Liver (tissue), 8 donors: ENCODE measurements at regions not wholly inside any gene's neighbourhood (a gene's known extent, or its start where the extent isn't known, plus 50 kb on each side); places are given as distances from the start of the nearest gene placed in this dataset.

Experiments used
- DNase-seq: peaks from one replicate; pipeline ENCODE4 v3.0.0-alpha.2; 2017; ENCODE audit warnings: low spot score
- H3K27ac ChIP-seq, 2 donors: one replicate each; pipeline ENCODE4 v1.7.0; 2013; ENCODE audit warnings: inconsistent platforms in 2 of 2, low read length in 2 of 2, control low read depth in 1 of 2, low read depth in 1 of 2, mild to moderate bottlenecking in 1 of 2
- H3K27me3 ChIP-seq, 4 donors: one replicate each; pipeline versions ENCODE4 v1.6.1 to v1.7.0; 2013; ENCODE audit warnings: low read length in 3 of 4, inconsistent platforms in 1 of 4, mild to moderate bottlenecking in 1 of 4, moderate library complexity in 1 of 4; ENCODE audit not compliant: control insufficient read depth in 4 of 4, insufficient read depth in 4 of 4
- H3K36me3 ChIP-seq, 4 donors: one replicate each; pipeline versions ENCODE4 v1.6.1 to v1.7.0; 2013; ENCODE audit warnings: low read length in 3 of 4, mild to moderate bottlenecking in 3 of 4, low read depth in 1 of 4, moderate library complexity in 1 of 4; ENCODE audit not compliant: control insufficient read depth in 4 of 4, insufficient read depth in 3 of 4
- H3K4me1 ChIP-seq, 4 donors: one replicate each; pipeline versions ENCODE4 v1.6.1 to v1.7.0; 2013; ENCODE audit warnings: low read length in 3 of 4, mild to moderate bottlenecking in 3 of 4, moderate library complexity in 1 of 4; ENCODE audit not compliant: control insufficient read depth in 4 of 4, insufficient read depth in 4 of 4
- H3K4me3 ChIP-seq, 3 donors: one replicate each; pipeline versions ENCODE4 v1.6.1 to v1.7.0; 2013; ENCODE audit warnings: low read length in 3 of 3, control low read depth in 1 of 3, low read depth in 1 of 3, mild to moderate bottlenecking in 1 of 3
- H3K9ac ChIP-seq, 2 donors: one replicate each; pipeline ENCODE4 v1.7.0; 2013; ENCODE audit warnings: low read length in 2 of 2, mild to moderate bottlenecking in 2 of 2, moderate library complexity in 2 of 2, control low read depth in 1 of 2, low read depth in 1 of 2
- H3K9me3 ChIP-seq, 4 donors: one replicate each; pipeline versions ENCODE4 v1.6.1 to v1.7.0; 2013; ENCODE audit warnings: low read length in 3 of 4; ENCODE audit not compliant: control insufficient read depth in 4 of 4
- EGR1 ChIP-seq, 2 donors: IDR thresholded peaks; 2 replicates each; pipeline ENCODE4 v1.6.1; 2016 to 2018; ENCODE audit warnings: antibody characterized with exemption in 2 of 2, low read depth in 2 of 2
- FOXA1 ChIP-seq: IDR thresholded peaks from 2 replicates; pipeline ENCODE4 v1.6.1; 2016; ENCODE audit warnings: antibody characterized with exemption
- FOXA2 ChIP-seq: IDR thresholded peaks from 2 replicates; pipeline ENCODE4 v1.6.1; 2016; ENCODE audit warnings: antibody characterized with exemption
- GABPA ChIP-seq, 2 donors: IDR thresholded peaks in 1 of 2; conservative IDR thresholded peaks in 1 of 2; 2 replicates each; pipeline ENCODE4 v1.6.1; 2016; ENCODE audit warnings: antibody characterized with exemption in 2 of 2, mild to moderate bottlenecking in 1 of 2, moderate library complexity in 1 of 2
- HNF4G ChIP-seq: IDR thresholded peaks from 2 replicates; pipeline ENCODE4 v1.6.1; 2016; ENCODE audit warnings: antibody characterized with exemption
- NR2F2 ChIP-seq: IDR thresholded peaks from 2 replicates; pipeline ENCODE4 v1.6.1; 2016; ENCODE audit warnings: antibody characterized with exemption
- RAD21 ChIP-seq, 2 donors: IDR thresholded peaks; 2 replicates each; pipeline ENCODE4 v1.6.1; 2016; ENCODE audit warnings: antibody characterized with exemption in 2 of 2, mild to moderate bottlenecking in 2 of 2
- RXRA ChIP-seq, 2 donors: IDR thresholded peaks; 2 replicates each; pipeline ENCODE4 v1.6.1; 2017 to 2018; ENCODE audit warnings: antibody characterized with exemption in 2 of 2, mild to moderate bottlenecking in 1 of 2
- SP1 ChIP-seq: IDR thresholded peaks from 2 replicates; pipeline ENCODE4 v1.6.1; 2018; ENCODE audit warnings: antibody characterized with exemption, mild to moderate bottlenecking
- TAF1 ChIP-seq: conservative IDR thresholded peaks from 2 replicates; pipeline ENCODE4 v1.6.1; 2016; ENCODE audit warnings: antibody characterized with exemption, mild to moderate bottlenecking
- WGBS: extraction: QIAGEN DNeasy Blood & Tissue Kit; methylation state at CpG from one replicate; pipeline ENCODE4 v1.1.7; 2013; 5-methylcytosine and 5-hydroxymethylcytosine counted together
- TF ChIP-seq, protein P1 (sequence below): IDR thresholded peaks from 2 replicates; pipeline ENCODE4 v1.6.1; 2016; ENCODE audit warnings: antibody characterized with exemption
- TF ChIP-seq, protein P2 (sequence below): IDR thresholded peaks from 2 replicates; pipeline ENCODE4 v1.6.1; 2016; ENCODE audit warnings: antibody characterized with exemption
- TF ChIP-seq, protein P3 (sequence below): IDR thresholded peaks from 2 replicates; pipeline ENCODE4 v1.6.1; 2016; ENCODE audit warnings: antibody characterized with exemption
- TF ChIP-seq, protein P4 (sequence below): IDR thresholded peaks from 2 replicates; pipeline ENCODE4 v1.6.1; 2016; ENCODE audit warnings: antibody characterized with exemption, mild to moderate bottlenecking
- TF ChIP-seq, protein P5 (sequence below): fragments of 150-350 bp; IDR thresholded peaks from 2 replicates; pipeline ENCODE4 v1.5.1; 2017; ENCODE audit warnings: improper control_type of control experiment, low read depth, low read length; ENCODE audit not compliant: missing input control
- donor health status: healthy.
- donor health status: healthy.
- donor health status: healthy.
- donor health status: healthy.
- donor health status: healthy.

DNA sequence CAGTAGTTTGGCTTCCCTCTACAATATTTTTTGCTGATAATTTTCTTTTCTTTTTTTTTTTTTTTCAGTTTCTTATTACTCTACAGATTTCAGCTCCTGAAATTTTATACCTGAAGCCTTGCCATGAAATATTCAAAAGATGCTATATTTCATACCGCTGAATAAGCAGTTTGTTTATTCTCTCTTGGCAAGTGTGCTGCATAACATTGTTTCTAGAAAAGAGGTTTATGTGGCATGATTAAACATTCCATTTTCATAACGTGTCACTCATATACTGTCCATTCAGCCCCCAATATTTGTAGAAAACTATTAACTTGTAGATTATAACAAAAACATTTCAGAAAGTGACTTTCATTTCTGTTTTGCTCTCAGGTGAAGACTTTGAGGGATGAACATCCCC lies 174.4 kb upstream of the NOX3 start:
- 78% methylated on average over 2 of the region's 2 CpGs for WGBS
- TF ChIP-seq FOXA1 (no peak), GABPA (IDR thresholded peaks at IDR 0.05 in 1 of 2, conservative IDR thresholded peaks at IDR 0.05 in 1 of 2) (no peak), SP1 (no peak), TAF1 (no peak), FOXA2 (no peak), NR2F2 (no peak), RAD21 (IDR thresholded peaks at IDR 0.05) (no peak)
- TF ChIP-seq, protein P1, sequence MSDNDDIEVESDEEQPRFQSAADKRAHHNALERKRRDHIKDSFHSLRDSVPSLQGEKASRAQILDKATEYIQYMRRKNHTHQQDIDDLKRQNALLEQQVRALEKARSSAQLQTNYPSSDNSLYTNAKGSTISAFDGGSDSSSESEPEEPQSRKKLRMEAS = no peak
- TF ChIP-seq, protein P2, sequence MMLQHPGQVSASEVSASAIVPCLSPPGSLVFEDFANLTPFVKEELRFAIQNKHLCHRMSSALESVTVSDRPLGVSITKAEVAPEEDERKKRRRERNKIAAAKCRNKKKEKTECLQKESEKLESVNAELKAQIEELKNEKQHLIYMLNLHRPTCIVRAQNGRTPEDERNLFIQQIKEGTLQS = no peak
- TF ChIP-seq, protein P3, sequence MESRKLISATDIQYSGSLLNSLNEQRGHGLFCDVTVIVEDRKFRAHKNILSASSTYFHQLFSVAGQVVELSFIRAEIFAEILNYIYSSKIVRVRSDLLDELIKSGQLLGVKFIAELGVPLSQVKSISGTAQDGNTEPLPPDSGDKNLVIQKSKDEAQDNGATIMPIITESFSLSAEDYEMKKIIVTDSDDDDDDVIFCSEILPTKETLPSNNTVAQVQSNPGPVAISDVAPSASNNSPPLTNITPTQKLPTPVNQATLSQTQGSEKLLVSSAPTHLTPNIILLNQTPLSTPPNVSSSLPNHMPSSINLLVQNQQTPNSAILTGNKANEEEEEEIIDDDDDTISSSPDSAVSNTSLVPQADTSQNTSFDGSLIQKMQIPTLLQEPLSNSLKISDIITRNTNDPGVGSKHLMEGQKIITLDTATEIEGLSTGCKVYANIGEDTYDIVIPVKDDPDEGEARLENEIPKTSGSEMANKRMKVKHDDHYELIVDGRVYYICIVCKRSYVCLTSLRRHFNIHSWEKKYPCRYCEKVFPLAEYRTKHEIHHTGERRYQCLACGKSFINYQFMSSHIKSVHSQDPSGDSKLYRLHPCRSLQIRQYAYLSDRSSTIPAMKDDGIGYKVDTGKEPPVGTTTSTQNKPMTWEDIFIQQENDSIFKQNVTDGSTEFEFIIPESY = no peak
- no peak for DNase-seq

DNA sequence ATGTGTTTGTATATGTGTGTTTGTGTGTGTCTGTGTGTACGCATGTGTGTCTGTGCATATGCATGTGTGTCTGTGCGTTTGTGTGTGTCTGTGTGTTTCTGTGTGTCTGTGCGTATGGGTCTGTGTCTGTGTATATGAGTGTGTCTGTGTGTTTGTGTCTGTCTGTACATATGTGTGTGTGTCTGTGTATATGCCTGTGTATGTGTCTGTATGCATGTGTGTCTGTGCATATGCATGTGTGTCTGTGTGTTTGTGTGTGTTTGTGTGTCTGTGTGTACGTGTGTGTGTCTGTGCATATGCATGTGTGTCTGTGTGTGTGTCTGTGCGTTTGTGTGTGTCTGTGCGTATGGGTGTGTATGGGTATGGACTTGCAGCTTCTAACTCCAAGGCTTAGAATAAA lies 174.0 kb upstream of the NOX3 start:
- Histone ChIP-seq H3K36me3 (no peaks in the 10 kb centered on the region), H3K27me3 (no peaks in the 10 kb centered on the region), H3K4me3 (no peak overlapping the region), H3K9me3 (peaks cover 0 to 2% (median 0%) of the 10 kb centered on the region in 4 donors), H3K4me1 (no peaks in the 10 kb centered on the region), H3K9ac (no peak overlapping the region), H3K27ac (no peak overlapping the region)
- 59% methylated on average over 6 of the region's 6 CpGs for WGBS
- no peak for TF ChIP-seq EGR1 (IDR thresholded peaks at IDR 0.05; ENCODE audit: low read depth in 2 of 2)
- TF ChIP-seq NR2F2 = no peak
- TF ChIP-seq, protein P1 = no peak
- TF ChIP-seq, protein P4, sequence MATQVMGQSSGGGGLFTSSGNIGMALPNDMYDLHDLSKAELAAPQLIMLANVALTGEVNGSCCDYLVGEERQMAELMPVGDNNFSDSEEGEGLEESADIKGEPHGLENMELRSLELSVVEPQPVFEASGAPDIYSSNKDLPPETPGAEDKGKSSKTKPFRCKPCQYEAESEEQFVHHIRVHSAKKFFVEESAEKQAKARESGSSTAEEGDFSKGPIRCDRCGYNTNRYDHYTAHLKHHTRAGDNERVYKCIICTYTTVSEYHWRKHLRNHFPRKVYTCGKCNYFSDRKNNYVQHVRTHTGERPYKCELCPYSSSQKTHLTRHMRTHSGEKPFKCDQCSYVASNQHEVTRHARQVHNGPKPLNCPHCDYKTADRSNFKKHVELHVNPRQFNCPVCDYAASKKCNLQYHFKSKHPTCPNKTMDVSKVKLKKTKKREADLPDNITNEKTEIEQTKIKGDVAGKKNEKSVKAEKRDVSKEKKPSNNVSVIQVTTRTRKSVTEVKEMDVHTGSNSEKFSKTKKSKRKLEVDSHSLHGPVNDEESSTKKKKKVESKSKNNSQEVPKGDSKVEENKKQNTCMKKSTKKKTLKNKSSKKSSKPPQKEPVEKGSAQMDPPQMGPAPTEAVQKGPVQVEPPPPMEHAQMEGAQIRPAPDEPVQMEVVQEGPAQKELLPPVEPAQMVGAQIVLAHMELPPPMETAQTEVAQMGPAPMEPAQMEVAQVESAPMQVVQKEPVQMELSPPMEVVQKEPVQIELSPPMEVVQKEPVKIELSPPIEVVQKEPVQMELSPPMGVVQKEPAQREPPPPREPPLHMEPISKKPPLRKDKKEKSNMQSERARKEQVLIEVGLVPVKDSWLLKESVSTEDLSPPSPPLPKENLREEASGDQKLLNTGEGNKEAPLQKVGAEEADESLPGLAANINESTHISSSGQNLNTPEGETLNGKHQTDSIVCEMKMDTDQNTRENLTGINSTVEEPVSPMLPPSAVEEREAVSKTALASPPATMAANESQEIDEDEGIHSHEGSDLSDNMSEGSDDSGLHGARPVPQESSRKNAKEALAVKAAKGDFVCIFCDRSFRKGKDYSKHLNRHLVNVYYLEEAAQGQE = no peak
- no peak for TF ChIP-seq RAD21 (IDR thresholded peaks at IDR 0.05)
- TF ChIP-seq, protein P2 = no peak
- TF ChIP-seq HNF4G = no peak
- TF ChIP-seq, protein P3 = no peak
- TF ChIP-seq RXRA (IDR thresholded peaks at IDR 0.05) = no peak
- TF ChIP-seq FOXA2 = no peak
- no peak for TF ChIP-seq GABPA (IDR thresholded peaks at IDR 0.05 in 1 of 2, conservative IDR thresholded peaks at IDR 0.05 in 1 of 2)
- TF ChIP-seq, protein P5, sequence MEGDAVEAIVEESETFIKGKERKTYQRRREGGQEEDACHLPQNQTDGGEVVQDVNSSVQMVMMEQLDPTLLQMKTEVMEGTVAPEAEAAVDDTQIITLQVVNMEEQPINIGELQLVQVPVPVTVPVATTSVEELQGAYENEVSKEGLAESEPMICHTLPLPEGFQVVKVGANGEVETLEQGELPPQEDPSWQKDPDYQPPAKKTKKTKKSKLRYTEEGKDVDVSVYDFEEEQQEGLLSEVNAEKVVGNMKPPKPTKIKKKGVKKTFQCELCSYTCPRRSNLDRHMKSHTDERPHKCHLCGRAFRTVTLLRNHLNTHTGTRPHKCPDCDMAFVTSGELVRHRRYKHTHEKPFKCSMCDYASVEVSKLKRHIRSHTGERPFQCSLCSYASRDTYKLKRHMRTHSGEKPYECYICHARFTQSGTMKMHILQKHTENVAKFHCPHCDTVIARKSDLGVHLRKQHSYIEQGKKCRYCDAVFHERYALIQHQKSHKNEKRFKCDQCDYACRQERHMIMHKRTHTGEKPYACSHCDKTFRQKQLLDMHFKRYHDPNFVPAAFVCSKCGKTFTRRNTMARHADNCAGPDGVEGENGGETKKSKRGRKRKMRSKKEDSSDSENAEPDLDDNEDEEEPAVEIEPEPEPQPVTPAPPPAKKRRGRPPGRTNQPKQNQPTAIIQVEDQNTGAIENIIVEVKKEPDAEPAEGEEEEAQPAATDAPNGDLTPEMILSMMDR = no peak
- DNase-seq = no peak

More for the DNA sequence above, 174.4 kb upstream of the NOX3 start:
- no peaks in the 10 kb centered on the region for H3K27me3 ChIP-seq
- no peak overlapping the region for H3K4me3 ChIP-seq
- H3K36me3 ChIP-seq = no peaks in the 10 kb centered on the region
- peaks cover 0 to 2% (median 0%) of the 10 kb centered on the region in 4 donors for H3K9me3 ChIP-seq
- H3K4me1 ChIP-seq = no peaks in the 10 kb centered on the region
- no peak overlapping the region for H3K9ac ChIP-seq
- H3K27ac ChIP-seq = no peak overlapping the region
